IMR-90 (cell line): ENCODE measurements at regions not wholly inside any gene's neighbourhood (a gene's known extent, or its start where the extent isn't known, plus 50 kb on each side); places are given as distances from the start of the nearest gene placed in this dataset.

Source experiments
- BHLHE40 ChIP-seq: fragments of 150-350 bp; IDR thresholded peaks from 2 replicates; pipeline ENCODE4 v1.6.1; 2016; ENCODE audit warnings: mild to moderate bottlenecking, low read depth, low read length
- CEBPB ChIP-seq: IDR thresholded peaks from 2 replicates; pipeline ENCODE4 v1.6.1; 2012; ENCODE audit warnings: low read depth, low read length, improper control_type of control experiment
- CHD1 ChIP-seq: IDR thresholded peaks from 2 replicates; pipeline ENCODE4 v1.6.1; 2012; ENCODE audit warnings: low read depth, low read length, improper control_type of control experiment
- CTCF ChIP-seq: conservative IDR thresholded peaks from 2 replicates; pipeline ENCODE4 v1.5.1; 2012; ENCODE audit warnings: mild to moderate bottlenecking, low read depth, low read length, improper control_type of control experiment
- FOS ChIP-seq: fragments of 150-350 bp; IDR thresholded peaks from 2 replicates; pipeline ENCODE4 v1.6.1; 2016; ENCODE audit warnings: low read depth, low read length
- MAFK ChIP-seq: IDR thresholded peaks from 2 replicates; pipeline ENCODE4 v1.6.1; 2012; ENCODE audit warnings: low read depth, low read length, improper control_type of control experiment
- MAZ ChIP-seq: IDR thresholded peaks from 2 replicates; pipeline ENCODE4 v1.6.1; 2012; ENCODE audit warnings: low read depth, mild to moderate bottlenecking, low read length, improper control_type of control experiment, moderate library complexity, borderline replicate concordance
- MXI1 ChIP-seq: IDR thresholded peaks from 2 replicates; pipeline ENCODE4 v1.6.1; 2012; ENCODE audit warnings: low read depth, mild to moderate bottlenecking, low read length, moderate library complexity, borderline replicate concordance
- POLR2A ChIP-seq: IDR thresholded peaks from 2 replicates; pipeline ENCODE4 v1.6.1; 2012; ENCODE audit warnings: mild to moderate bottlenecking, low read depth, low read length
- RAD21 ChIP-seq: IDR thresholded peaks from 2 replicates; pipeline ENCODE4 v1.6.1; 2012; ENCODE audit warnings: low read length, improper control_type of control experiment
- RCOR1 ChIP-seq: IDR thresholded peaks from 2 replicates; pipeline ENCODE4 v1.6.1; 2012; ENCODE audit warnings: mild to moderate bottlenecking, low read length, improper control_type of control experiment; ENCODE audit not compliant: insufficient replicate concordance
- RFX5 ChIP-seq: IDR thresholded peaks from 2 replicates; pipeline ENCODE4 v1.8.0; 2012; ENCODE audit warnings: low read depth, mild to moderate bottlenecking, low read length, moderate library complexity
- SMC3 ChIP-seq: fragments of 150-350 bp; IDR thresholded peaks from 2 replicates; pipeline ENCODE4 v1.6.1; 2016; ENCODE audit warnings: low read depth, mild to moderate bottlenecking, antibody characterized with exemption, low read length, moderate library complexity
- USF2 ChIP-seq: fragments of 150-350 bp; IDR thresholded peaks from 2 replicates; pipeline ENCODE4 v1.6.1; 2017; ENCODE audit warnings: mild to moderate bottlenecking, antibody characterized with exemption, low read length, low read depth

GRCh38 chr4:17370818-17371217 lies 141.1 kb downstream of the QDPR start:
- TF ChIP-seq SMC3 (no peak), RCOR1 (no peak), CTCF (no peak), RAD21 (no peak), POLR2A (no peak), MXI1 (no peak), CHD1 (no peak), MAFK (no peak), RFX5 (no peak), CEBPB (no peak), FOS (no peak), USF2 (no peak), MAZ (no peak), BHLHE40 (no peak)
